Keratinocyte (primary cell): ENCODE measurements at regions not wholly inside any gene's neighbourhood (a gene's known extent, or its start where the extent isn't known, plus 50 kb on each side); places are given as distances from the start of the nearest gene placed in this dataset.

Experiments
- DNase-seq: peaks from one replicate; pipeline ENCODE4 v3.0.0-alpha.2; 2011; ENCODE audit warnings: low read depth, missing footprints, low spot score
- FAIRE-seq: peaks from 2 replicates; lab custom pipeline; 2011; peaks lifted over from hg19 to GRCh38; lab: Jason Lieb, UNC
- H2AFZ ChIP-seq: 2 replicates; pipeline ENCODE4 v1.6.0; 2012; ENCODE audit warnings: low read length, control low read depth, inconsistent platforms; ENCODE audit not compliant: control insufficient read depth
- H3K27ac ChIP-seq: 2 replicates; pipeline ENCODE4 v1.5.1; 2011; ENCODE audit warnings: low read length; ENCODE audit not compliant: control insufficient read depth, insufficient read depth
- H3K27me3 ChIP-seq: 3 replicates; pipeline ENCODE4 v1.6.0; 2011; ENCODE audit warnings: low read length; ENCODE audit not compliant: control insufficient read depth, insufficient read depth; ENCODE audit errors: extremely low read depth
- H3K36me3 ChIP-seq, 2 experiments: 2 replicates in 1 of 2; 3 replicates in 1 of 2; pipeline ENCODE4 v1.5.1; 2011; ENCODE audit warnings: low read length in 2 of 2, mild to moderate bottlenecking in 1 of 2; ENCODE audit not compliant: control insufficient read depth in 2 of 2, insufficient read depth in 2 of 2; ENCODE audit errors: extremely low read depth in 1 of 2
- H3K4me1 ChIP-seq: 3 replicates; pipeline ENCODE4 v1.5.1; 2011; ENCODE audit warnings: low read length; ENCODE audit not compliant: control insufficient read depth, insufficient read depth; ENCODE audit errors: extremely low read depth
- H3K4me2 ChIP-seq: 3 replicates; pipeline ENCODE4 v1.6.0; 2011; ENCODE audit warnings: low read depth, low read length; ENCODE audit not compliant: control insufficient read depth, insufficient read depth; ENCODE audit errors: extremely low read depth
- H3K4me3 ChIP-seq, 3 experiments: fragments of 200-600 bp in 1 of 3; sonication (generic) in 1 of 3; 2 replicates in 2 of 3; 3 replicates in 1 of 3; pipeline ENCODE4 v1.5.1; 2011 to 2016; ENCODE audit warnings: low read length in 3 of 3, mild to moderate bottlenecking in 3 of 3, control low read depth in 2 of 3, inconsistent platforms in 1 of 3, low read depth in 1 of 3, mixed read lengths in 1 of 3, mixed run types in 1 of 3, moderate library complexity in 1 of 3; ENCODE audit not compliant: control insufficient read depth in 2 of 3, insufficient read depth in 2 of 3; ENCODE audit errors: extremely low read depth in 1 of 3
- H3K79me2 ChIP-seq: 2 replicates; pipeline ENCODE4 v1.6.0; 2012; ENCODE audit warnings: low read length; ENCODE audit not compliant: control insufficient read depth, insufficient read depth
- H3K9ac ChIP-seq: 3 replicates; pipeline ENCODE4 v1.6.0; 2011; ENCODE audit warnings: low read length; ENCODE audit not compliant: control insufficient read depth, insufficient read depth; ENCODE audit errors: extremely low read depth
- H3K9me1 ChIP-seq: 3 replicates; pipeline ENCODE4 v1.6.0; 2011; ENCODE audit warnings: low read length; ENCODE audit not compliant: control insufficient read depth, insufficient read depth; ENCODE audit errors: extremely low read depth
- H3K9me3 ChIP-seq: 2 replicates; pipeline ENCODE4 v1.5.1; 2012; ENCODE audit warnings: low read depth, low read length; ENCODE audit not compliant: control insufficient read depth
- H4K20me1 ChIP-seq: 3 replicates; pipeline ENCODE4 v1.6.0; 2011; ENCODE audit warnings: low read length; ENCODE audit not compliant: control insufficient read depth, insufficient read depth; ENCODE audit errors: extremely low read depth
- CTCF ChIP-seq, 3 experiments: IDR thresholded peaks in 1 of 3; conservative IDR thresholded peaks in 1 of 3; optimal IDR thresholded peaks in 1 of 3; 2 replicates in 2 of 3; 3 replicates in 1 of 3; pipeline versions ENCODE3 to v1.5.1; 2011; ENCODE audit warnings: low read length in 3 of 3, mild to moderate bottlenecking in 3 of 3, moderate library complexity in 2 of 3, control low read depth in 1 of 3, inconsistent platforms in 1 of 3; ENCODE audit not compliant: insufficient read depth in 2 of 3; ENCODE audit errors: extremely low read depth in 1 of 3
- EZH2 ChIP-seq: IDR thresholded peaks from one replicate; pipeline ENCODE4 v1.6.1; 2012; ENCODE audit warnings: inconsistent platforms, mild to moderate bottlenecking, low read length, moderate library complexity
- dilution Hi-C: fragments of 300-500 bp; cut with MboI; formaldehyde crosslinking; loops from one replicate; pipeline ENCODE4 v1.7.0; 2020; ENCODE audit warnings: low sequenced_read_pairs; ENCODE audit not compliant: extremely low pct_ligation_motif_present

GRCh38 chr12:92485351-92486348, 217.1 kb upstream of the PLEKHG7 start:
- no peaks in the 10 kb centered on the region for H3K9me3 ChIP-seq
- no peaks in the 10 kb centered on the region for H3K9me1 ChIP-seq
- DNase-seq (no peak), FAIRE-seq (peak; percentile 41)
- H3K27me3 ChIP-seq, result no peaks in the 10 kb centered on the region
- H3K4me1 ChIP-seq, result no peaks in the 10 kb centered on the region
- no peaks in the 10 kb centered on the region for H3K36me3 ChIP-seq
- H2AFZ ChIP-seq, result peak overlapping the region; percentile 60
- no peak overlapping the region for H3K9ac ChIP-seq
- dilution Hi-C loops, result no loop called here
- H4K20me1 ChIP-seq, result no peaks in the 10 kb centered on the region
- TF ChIP-seq EZH2 (no peak), CTCF (optimal IDR thresholded peaks at IDR 0.05 in 1 of 3, IDR thresholded peaks at IDR 0.05 in 1 of 3, conservative IDR thresholded peaks at IDR 0.05 in 1 of 3; ENCODE audit: extremely low read depth in 1 of 3, insufficient read depth in 2 of 3, low read length in 3 of 3) (no peak)
- no peak overlapping the region for H3K4me3 ChIP-seq
- H3K27ac ChIP-seq, result no peak overlapping the region
- no peaks in the 10 kb centered on the region for H3K79me2 ChIP-seq
- H3K4me2 ChIP-seq, result peak overlapping the region; percentile 19

GRCh38 chr12:92482599-92482998, 220.2 kb upstream of the PLEKHG7 start:
- H3K9me3 ChIP-seq, result no peaks in the 10 kb centered on the region
- no peak for DNase-seq
- no peaks in the 10 kb centered on the region for H3K9me1 ChIP-seq
- no peaks in the 10 kb centered on the region for H3K36me3 ChIP-seq
- TF ChIP-seq CTCF (optimal IDR thresholded peaks at IDR 0.05 in 1 of 3, IDR thresholded peaks at IDR 0.05 in 1 of 3, conservative IDR thresholded peaks at IDR 0.05 in 1 of 3; ENCODE audit: extremely low read depth in 1 of 3, insufficient read depth in 2 of 3, low read length in 3 of 3), result no peak
- no peak for TF ChIP-seq EZH2
- H3K79me2 ChIP-seq, result no peaks in the 10 kb centered on the region
- FAIRE-seq, result no peak
- H3K27ac ChIP-seq, result no peak overlapping the region
- H2AFZ ChIP-seq, result no peak overlapping the region
- dilution Hi-C loops, result no loop called here
- no peak overlapping the region for H3K9ac ChIP-seq
- H3K4me3 ChIP-seq, result no peak overlapping the region
- H4K20me1 ChIP-seq, result no peaks in the 10 kb centered on the region
- H3K27me3 ChIP-seq, result no peaks in the 10 kb centered on the region
- H3K4me1 ChIP-seq, result no peaks in the 10 kb centered on the region
- no peak overlapping the region for H3K4me2 ChIP-seq
